A673 (cell line): ENCODE measurements at regions not wholly inside any gene's neighbourhood (a gene's known extent, or its start where the extent isn't known, plus 50 kb on each side); places are given as distances from the start of the nearest gene placed in this dataset.

ENCODE experiments used
- EZH2 ChIP-seq: fragments of 200-600 bp; sonication (generic); IDR thresholded peaks from 2 replicates; pipeline ENCODE4 v1.6.1; 2017; ENCODE audit warnings: borderline replicate concordance, low read depth, mild to moderate bottlenecking, mixed read lengths, antibody characterized with exemption, low read length; ENCODE audit not compliant: poor library complexity, severe bottlenecking
- TF ChIP-seq, protein P1 (sequence below): fragments of 300-800, 200-600 bp; sonication (generic); conservative IDR thresholded peaks from 2 replicates; pipeline ENCODE4 v1.5.1; 2017; ENCODE audit warnings: low read depth, mild to moderate bottlenecking, antibody characterized with exemption, low read length, moderate library complexity, mixed read lengths

DNA sequence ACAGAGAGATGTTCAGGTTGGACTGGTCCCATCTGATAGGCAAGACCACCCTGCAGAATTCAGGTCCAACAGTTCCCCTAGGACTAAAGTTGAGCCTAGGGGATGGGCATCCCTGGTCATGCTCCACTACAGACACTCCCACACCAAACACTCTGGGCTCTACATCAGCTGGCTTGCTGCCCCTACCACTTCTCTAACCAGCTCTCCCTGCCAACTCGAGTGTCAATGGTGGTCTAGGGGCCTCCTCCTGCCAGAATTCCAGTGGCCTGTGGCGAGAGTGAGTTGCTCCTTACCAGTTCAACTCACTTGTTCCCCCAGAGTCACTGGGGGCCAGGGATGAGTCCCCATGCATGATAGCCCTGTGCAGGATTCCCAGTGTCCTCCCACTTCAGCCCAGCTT is 316.2 kb upstream of the PPP2R3A start:
- TF ChIP-seq, protein P1, sequence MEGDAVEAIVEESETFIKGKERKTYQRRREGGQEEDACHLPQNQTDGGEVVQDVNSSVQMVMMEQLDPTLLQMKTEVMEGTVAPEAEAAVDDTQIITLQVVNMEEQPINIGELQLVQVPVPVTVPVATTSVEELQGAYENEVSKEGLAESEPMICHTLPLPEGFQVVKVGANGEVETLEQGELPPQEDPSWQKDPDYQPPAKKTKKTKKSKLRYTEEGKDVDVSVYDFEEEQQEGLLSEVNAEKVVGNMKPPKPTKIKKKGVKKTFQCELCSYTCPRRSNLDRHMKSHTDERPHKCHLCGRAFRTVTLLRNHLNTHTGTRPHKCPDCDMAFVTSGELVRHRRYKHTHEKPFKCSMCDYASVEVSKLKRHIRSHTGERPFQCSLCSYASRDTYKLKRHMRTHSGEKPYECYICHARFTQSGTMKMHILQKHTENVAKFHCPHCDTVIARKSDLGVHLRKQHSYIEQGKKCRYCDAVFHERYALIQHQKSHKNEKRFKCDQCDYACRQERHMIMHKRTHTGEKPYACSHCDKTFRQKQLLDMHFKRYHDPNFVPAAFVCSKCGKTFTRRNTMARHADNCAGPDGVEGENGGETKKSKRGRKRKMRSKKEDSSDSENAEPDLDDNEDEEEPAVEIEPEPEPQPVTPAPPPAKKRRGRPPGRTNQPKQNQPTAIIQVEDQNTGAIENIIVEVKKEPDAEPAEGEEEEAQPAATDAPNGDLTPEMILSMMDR: no peak
- no peak for TF ChIP-seq EZH2
